A673 (cell line): ENCODE measurements at regions not wholly inside any gene's neighbourhood (a gene's known extent, or its start where the extent isn't known, plus 50 kb on each side); places are given as distances from the start of the nearest gene placed in this dataset.

ENCODE experiments used
- EZH2 ChIP-seq: fragments of 200-600 bp; sonication (generic); IDR thresholded peaks from 2 replicates; pipeline ENCODE4 v1.6.1; 2017; ENCODE audit warnings: borderline replicate concordance, low read depth, mild to moderate bottlenecking, mixed read lengths, antibody characterized with exemption, low read length; ENCODE audit not compliant: poor library complexity, severe bottlenecking
- TF ChIP-seq, protein P1 (sequence below): fragments of 300-800, 200-600 bp; sonication (generic); conservative IDR thresholded peaks from 2 replicates; pipeline ENCODE4 v1.5.1; 2017; ENCODE audit warnings: low read depth, mild to moderate bottlenecking, antibody characterized with exemption, low read length, moderate library complexity, mixed read lengths

DNA sequence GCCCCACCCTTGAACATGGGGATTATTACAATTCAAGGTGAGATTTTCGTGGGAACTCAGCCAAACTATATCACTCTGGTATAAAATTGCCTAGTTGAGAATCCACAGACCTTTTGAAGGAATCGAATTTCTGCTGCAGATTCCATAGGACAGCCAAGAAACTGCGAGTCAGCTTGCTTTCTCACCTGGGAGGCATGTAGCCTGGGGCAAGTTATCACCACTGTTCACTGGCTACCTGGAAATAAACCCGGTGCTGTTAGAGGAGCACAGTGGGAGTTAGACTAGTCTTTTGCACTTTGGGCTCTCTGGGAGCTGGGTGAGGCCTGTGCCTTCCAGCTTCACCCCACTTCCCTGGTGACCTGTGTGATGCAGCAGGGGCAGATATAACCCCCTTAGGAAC lies 1043.5 kb downstream of the TDRD15 start:
- TF ChIP-seq, protein P1, sequence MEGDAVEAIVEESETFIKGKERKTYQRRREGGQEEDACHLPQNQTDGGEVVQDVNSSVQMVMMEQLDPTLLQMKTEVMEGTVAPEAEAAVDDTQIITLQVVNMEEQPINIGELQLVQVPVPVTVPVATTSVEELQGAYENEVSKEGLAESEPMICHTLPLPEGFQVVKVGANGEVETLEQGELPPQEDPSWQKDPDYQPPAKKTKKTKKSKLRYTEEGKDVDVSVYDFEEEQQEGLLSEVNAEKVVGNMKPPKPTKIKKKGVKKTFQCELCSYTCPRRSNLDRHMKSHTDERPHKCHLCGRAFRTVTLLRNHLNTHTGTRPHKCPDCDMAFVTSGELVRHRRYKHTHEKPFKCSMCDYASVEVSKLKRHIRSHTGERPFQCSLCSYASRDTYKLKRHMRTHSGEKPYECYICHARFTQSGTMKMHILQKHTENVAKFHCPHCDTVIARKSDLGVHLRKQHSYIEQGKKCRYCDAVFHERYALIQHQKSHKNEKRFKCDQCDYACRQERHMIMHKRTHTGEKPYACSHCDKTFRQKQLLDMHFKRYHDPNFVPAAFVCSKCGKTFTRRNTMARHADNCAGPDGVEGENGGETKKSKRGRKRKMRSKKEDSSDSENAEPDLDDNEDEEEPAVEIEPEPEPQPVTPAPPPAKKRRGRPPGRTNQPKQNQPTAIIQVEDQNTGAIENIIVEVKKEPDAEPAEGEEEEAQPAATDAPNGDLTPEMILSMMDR, result no peak
- no peak for TF ChIP-seq EZH2
